ENCODE measurements at regions not wholly inside any gene's neighbourhood (a gene's known extent, or its start where the extent isn't known, plus 50 kb on each side); places are given as distances from the start of the nearest gene placed in this dataset.

GRCh38 chr15:81469154-81469553 lies 95.1 kb upstream of the TMC3 start:
- TF ChIP-seq CTCF (conservative IDR thresholded peaks at IDR 0.05; ENCODE audit: low read length) (no peak), EZH2phosphoT487 (IDR thresholded peaks at IDR 0.05; ENCODE audit: borderline replicate concordance) (no peak)

All from Loucy (cell line).